HG02763 (cell line): ENCODE measurements at regions not wholly inside any gene's neighbourhood (a gene's known extent, or its start where the extent isn't known, plus 50 kb on each side); places are given as distances from the start of the nearest gene placed in this dataset.

Source experiments
- ATAC-seq: cut with Tn5 transposase; IDR thresholded peaks from one replicate; pipeline ENCODE4 v1.9.1; 2021; ENCODE audit warnings: mild to moderate bottlenecking, moderate library complexity; ENCODE audit not compliant: unreplicated experiment

- ATAC-seq, result no peak
Measured at GRCh38 chr1:58380345-58380744, 166.2 kb downstream of the OMA1 start.

DNA sequence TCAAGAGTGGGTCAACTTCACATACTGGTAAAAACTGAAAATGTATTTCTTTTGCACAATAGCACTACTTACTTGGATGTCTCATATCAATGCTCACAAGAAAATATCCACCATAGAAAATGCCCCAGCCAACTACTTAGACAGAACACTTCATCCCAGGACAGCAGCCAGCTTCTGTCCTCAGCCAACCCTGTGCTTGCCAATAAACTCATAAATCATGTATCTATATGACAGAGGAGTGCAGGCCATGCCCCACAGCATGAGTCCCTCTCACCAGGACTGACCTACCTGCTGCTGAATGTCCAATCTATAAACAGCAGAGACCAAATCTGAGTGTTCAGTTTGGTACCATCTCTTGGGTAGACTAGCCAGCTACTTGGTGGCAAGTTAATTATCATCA is 179.3 kb downstream of the OMA1 start:
- no peak for ATAC-seq

DNA sequence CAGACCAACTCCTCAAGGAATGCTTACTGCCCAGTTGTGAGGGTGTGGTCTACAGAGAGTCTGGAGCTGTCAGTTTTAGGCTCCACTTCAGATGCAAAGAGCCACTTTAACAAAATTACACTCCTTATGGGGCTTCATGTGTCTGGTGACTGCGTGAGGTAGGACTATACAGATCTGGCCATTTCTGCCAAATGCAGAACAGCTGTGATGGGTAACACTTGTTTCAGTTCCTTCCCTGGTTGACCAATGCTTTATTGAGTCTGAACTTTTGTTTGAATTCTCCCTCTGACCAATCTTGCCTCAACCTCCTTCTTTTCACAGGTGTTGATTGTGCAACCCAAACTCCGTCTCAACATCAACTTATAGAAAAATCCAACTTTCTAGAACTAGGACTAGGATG is 181.2 kb downstream of the OMA1 start:
- no peak for ATAC-seq

DNA sequence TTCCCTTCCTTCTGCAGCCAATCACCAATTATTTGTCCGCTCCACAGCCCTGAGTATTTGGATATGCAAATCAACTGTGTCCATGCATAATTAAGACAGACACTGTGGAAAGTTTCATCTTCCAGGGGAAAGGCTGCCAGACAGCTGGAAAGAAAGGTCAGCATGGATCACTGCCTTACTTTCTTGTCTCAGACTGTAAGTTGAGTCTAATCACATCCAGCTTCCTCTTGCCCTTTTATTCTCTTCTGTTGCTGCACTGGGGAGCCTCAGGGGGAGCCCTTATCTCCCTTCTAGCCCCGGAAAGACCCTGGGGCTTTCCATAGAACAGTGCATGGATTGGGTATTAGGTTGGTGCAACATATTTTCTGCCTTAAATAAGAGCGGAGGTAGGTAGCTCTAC is 182.9 kb downstream of the OMA1 start:
- no peak for ATAC-seq

DNA sequence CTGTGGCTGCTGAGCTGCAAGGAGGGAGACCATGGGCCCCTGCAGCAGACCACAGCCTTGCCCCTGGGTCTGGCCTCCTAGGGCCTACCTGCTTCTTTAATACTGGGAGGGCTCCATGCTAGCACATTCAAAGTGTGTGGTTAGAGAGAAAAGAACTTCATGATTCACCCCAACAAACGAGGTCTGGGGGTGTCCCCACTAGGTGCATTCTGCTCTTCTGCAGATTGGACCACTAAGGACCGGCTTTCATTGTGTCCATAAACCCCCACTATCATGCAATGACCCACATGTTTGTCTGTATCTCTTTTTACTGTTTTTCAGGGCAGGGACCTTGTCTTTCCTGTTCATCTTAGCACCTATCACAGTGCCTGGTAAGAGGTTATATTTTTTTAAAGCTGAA is 185.4 kb downstream of the OMA1 start:
- no peak for ATAC-seq

GRCh38 chr1:58358346-58358745 is 188.2 kb downstream of the OMA1 start:
- no peak for ATAC-seq

- no peak for ATAC-seq
Measured at GRCh38 chr1:58356402-58356801, 190.1 kb downstream of the OMA1 start.

DNA sequence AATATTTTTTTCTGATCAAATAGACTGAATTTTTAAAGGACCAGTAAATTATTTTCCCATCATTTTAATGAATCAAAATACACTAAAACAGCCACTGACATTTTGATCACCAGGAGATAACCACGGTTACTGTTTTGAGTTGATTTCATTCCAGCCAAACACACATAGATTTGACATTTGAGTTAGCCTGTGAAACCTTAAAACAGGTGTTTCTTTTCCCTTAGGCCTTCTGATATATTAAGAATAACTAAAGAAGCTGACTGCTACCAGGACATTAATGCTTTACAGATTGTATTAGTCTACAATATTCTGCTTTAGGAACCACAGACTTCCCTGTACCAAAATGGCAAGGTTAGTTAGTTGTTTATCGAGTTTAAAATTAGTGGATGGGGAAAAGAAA is 193.4 kb downstream of the OMA1 start:
- no peak for ATAC-seq

DNA sequence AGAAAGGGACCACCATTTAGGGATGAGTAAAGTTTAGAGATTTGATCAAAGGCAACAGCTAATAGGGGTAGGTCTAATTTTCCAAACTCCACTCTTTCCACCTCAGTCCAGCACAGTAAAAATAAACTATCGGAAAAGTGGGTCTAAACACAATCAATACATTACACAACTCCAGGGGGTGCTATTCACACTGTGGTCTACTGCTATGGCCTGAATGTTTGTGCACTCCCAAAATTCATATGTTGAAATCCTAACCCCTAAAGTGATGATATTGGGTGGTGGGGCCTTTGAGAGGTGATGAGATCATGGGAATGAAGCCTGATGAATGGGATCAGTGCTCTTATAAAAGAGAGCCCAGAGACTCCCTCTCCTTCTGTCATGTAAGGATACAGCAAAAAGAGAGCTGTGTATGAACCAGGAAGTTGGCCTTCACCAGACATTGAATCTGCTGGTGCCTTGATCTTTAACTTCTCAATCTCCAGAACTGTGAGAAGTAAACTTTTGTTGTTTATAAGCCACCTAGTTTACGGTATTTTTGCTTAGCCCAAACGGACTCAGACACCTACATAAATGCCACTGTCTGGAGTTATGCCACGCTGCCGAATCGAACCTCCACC is 193.9 kb downstream of the OMA1 start:
- no peak for ATAC-seq

DNA sequence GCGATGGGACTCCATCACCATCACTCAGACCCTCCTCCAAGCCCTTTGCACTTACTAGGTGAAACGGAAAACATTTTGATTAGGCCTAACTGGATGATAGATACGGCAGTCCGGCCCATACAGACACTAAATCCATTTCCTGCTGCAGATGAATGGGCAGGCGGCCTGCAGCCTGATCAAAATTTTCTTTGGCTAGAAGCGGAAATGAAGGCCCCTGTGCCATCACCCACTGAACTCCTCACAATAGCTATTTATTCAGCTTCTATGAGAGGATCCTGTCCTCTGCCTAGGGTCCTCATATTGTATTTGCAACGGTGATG is 200.5 kb downstream of the OMA1 start:
- no peak for ATAC-seq

- no peak for ATAC-seq
Measured at GRCh38 chr1:58345215-58346035, 201.1 kb downstream of the OMA1 start.

DNA sequence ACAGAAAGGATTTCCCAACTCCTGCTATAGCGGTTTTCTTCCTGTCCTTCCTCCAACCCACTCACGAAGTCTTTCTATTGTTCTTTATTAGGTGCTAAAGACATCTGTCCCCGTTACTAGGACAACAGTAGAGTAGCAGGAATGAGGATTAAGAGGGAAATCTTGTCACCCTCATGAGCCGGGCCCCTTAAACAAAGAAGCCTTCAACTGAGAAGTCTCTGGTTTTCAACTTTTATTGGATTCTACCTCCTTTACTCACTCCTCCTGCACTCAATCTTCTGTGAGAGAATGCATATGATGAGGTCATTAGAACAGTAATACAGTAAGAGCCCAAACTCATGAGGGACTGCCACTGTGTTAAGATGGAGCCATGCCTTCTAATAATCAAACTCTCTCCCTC is 206.3 kb downstream of the OMA1 start:
- no peak for ATAC-seq

DNA sequence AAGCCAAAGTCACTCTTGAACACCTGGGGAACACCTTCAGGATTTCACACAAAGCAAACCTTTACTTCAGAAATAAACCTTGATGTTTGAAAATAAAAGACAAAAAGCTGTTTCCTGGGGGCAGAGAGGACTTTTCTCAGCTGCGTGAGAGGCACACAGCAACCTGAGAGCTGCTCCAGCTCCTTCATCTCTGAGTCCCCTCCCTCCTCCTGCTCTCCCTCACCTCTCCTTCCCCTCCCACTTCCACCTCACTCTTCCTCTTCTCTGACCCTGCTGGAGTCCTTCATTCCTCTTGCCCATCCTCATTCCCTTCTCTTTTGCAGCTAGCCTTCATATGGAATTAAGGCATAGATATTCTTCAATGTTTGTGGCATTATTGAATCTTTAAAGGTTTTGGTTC is 208.4 kb downstream of the OMA1 start:
- no peak for ATAC-seq

DNA sequence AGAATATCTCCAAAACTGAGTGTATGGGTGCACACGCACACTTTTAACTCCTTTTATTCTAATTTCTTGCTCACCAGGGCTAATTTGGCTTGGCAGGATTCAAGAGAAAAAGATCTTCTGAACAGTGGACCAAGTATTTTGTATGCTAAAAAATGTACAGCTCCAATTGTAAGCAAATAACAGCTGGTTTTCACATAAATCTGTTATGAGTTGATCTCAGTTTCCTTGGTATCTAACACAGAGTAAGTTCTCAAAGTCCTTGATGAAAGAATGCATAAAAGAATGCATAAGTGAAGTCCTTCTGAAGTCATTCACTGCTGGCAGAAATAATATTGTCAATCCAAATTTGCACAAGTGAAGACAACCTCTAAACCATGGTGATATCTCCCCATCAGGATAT is 213.0 kb downstream of the OMA1 start:
- no peak for ATAC-seq

DNA sequence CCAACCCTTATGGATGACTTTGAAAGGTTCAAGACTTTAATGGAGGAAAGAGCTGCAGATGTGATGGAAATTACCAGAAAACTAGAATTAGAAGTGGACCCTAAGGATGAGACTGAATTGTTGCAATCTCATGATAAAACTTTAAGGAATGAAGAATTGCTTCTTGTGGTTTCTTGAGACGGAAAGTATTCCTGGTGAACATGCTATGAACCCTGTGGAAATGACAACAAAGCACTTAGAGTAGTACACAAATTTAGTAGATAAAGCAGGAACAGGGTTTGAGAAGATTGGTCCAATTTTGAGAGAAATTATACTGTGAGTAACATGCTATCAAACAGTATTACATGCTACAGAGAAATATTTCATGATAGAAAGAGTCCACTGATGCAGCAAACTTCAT is 215.4 kb downstream of the OMA1 start:
- no peak for ATAC-seq

DNA sequence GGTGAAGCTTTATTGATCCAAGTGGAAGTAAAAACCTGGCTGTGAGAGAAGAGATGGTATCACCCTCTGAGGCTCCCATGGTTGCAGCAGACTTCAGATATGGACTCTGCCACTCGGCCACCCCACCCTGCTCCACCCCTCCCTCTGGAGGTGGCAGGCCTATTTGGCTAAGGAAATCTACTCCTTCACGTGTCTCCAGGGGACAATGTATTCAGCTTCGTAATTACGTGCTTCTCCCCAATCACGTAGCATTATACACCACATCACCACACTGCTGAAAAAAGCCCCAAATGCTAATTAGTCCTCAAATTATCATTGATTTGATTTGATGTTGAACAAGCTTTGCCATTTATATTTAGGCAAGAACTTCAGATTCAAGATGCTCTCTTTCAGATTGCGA is 220.7 kb downstream of the OMA1 start:
- ATAC-seq, result no peak

DNA sequence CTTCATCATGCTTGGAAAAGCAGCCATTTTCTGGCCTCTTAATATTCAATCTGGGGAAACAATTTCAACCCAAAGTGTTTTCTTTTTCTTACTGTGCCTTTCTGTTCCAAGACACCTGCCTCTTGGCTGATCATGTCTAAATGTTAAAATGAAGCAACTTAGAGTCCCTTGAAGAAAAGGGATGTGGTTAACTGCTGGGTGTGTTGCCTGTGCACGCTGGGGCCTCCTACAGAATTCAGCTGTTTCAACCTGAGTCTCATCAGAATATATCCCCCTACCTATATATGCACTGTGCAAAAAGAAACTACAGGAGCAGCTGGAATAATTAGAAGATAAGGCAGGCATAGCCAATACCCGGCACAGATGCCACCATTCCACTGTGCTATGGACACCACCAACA is 222.0 kb downstream of the OMA1 start:
- ATAC-seq, result no peak

DNA sequence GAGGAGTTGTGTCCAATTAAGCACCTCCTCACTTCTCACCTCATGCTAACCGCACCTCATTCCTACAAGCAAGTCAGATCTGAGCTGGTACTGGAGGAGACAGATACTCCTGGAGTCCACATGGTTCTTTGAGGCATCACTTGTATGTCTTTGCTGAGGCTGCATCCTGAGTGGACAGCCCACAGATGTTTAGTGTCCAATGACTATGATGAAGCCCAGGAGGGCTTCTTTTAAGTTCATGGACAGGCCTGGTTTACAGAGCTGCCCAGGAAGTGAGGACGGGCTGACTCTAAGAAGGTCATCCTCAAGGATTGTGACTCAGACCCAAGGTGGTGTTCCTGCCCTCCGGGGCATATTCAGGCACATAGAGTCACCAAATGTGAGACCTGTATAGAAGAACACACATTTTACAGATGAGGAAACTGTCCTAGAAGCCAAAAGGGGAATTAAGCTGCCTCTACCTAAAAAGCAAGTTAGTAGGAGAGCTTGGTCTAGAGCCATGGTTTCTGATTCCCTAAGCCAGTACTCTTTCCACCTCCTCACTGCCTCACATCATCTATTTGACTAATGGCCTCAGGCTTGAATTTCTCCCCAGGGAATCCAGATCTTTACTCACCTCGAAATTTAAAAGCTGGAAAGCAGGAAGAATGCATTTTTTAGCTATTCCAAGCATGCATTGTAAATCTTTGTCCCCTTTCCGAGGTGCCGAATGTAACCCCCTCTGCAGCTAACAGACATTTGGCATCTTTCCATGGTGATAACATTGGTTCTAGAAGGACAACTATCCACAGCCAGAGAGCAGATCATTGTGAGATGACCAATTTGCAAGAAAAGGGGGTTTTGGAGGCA is 228.1 kb downstream of the OMA1 start:
- no peak for ATAC-seq

GRCh38 chr1:58317694-58318093 is 228.8 kb downstream of the OMA1 start:
- no peak for ATAC-seq

DNA sequence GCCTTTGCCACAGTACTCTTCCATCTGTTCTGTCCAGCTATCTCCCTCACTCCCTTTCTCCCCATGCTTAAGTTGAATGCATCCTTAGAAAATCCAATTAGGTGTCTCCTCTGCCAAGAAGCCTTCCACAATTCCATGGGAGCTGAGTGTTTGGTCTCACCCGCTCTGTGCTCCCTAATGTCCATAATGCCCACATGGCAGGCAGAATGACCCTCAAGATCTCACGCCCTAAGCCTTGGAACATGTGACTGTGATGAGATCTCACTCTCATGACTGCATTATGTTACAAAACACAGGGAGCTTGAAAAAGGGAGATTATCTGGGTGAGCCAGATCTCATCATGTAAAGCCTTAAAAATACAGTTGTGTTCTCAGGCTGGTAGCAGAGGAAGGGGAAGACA is 229.4 kb downstream of the OMA1 start:
- no peak for ATAC-seq

DNA sequence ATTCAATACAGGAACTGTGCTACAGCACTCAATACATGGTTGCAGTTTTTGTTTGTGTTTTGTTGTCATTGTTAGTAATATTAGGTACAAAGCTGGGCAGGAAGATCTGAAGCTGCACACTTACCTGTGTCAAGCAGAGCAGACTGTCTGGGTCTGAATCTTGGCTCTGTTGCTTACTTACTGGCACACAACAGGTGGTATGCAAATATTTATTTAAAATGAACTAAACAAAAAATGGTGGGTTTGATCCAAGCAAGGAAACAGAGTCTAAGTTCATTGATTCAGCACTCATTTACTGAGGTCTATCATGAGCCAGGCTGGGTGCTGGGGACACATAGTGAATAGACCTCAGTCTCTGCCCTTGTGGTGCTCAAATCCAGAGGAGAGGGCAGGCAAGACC is 230.4 kb downstream of the OMA1 start:
- no peak for ATAC-seq

- no peak for ATAC-seq
Measured at GRCh38 chr1:58312971-58313563, 233.5 kb downstream of the OMA1 start.
